ENCODE measurements at regions not wholly inside any gene's neighbourhood (a gene's known extent, or its start where the extent isn't known, plus 50 kb on each side); places are given as distances from the start of the nearest gene placed in this dataset.

DNA sequence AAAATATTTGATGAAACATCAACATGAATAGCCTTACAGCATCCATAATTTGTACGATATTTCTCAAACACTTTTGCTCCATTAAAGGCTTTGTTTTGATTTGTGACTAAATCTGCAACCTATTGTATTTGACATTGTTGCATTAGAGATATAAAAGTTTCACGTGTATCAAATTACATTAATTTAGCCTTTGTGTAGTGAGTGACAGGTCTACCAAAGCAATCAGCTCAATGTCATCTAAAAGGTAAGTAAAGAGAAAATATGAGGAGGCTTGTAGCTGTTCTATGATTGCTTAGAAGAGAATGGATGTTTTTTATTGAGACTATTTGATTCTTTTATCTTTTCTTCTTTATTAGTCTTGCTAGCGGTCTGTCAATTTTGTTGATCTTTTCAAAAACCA lies 430.2 kb downstream of the GALR1 start:
- TF ChIP-seq, protein P1, sequence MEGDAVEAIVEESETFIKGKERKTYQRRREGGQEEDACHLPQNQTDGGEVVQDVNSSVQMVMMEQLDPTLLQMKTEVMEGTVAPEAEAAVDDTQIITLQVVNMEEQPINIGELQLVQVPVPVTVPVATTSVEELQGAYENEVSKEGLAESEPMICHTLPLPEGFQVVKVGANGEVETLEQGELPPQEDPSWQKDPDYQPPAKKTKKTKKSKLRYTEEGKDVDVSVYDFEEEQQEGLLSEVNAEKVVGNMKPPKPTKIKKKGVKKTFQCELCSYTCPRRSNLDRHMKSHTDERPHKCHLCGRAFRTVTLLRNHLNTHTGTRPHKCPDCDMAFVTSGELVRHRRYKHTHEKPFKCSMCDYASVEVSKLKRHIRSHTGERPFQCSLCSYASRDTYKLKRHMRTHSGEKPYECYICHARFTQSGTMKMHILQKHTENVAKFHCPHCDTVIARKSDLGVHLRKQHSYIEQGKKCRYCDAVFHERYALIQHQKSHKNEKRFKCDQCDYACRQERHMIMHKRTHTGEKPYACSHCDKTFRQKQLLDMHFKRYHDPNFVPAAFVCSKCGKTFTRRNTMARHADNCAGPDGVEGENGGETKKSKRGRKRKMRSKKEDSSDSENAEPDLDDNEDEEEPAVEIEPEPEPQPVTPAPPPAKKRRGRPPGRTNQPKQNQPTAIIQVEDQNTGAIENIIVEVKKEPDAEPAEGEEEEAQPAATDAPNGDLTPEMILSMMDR (IDR thresholded peaks at IDR 0.05): no peak
- no peak for TF ChIP-seq POLR2A (IDR thresholded peaks at IDR 0.05)
